Nephron (organoid): ENCODE measurements at regions not wholly inside any gene's neighbourhood (a gene's known extent, or its start where the extent isn't known, plus 50 kb on each side); places are given as distances from the start of the nearest gene placed in this dataset.

Source experiments
- H3K27ac Mint-ChIP-seq, 3 experiments: 2 replicates each; pipeline ENCODE4 v1.8.0; 2020; ENCODE audit warnings: mixed read lengths in 3 of 3, mild to moderate bottlenecking in 2 of 3, moderate library complexity in 1 of 3
- H3K27me3 Mint-ChIP-seq: 2 replicates; pipeline ENCODE4 v1.8.0; 2021; ENCODE audit warnings: low read depth, mild to moderate bottlenecking, moderate library complexity, mixed read lengths
- H3K36me3 Mint-ChIP-seq: 2 replicates; pipeline ENCODE4 v1.8.0; 2020; ENCODE audit warnings: low read depth, mixed read lengths
- H3K4me1 Mint-ChIP-seq: 2 replicates; pipeline ENCODE4 v1.8.0; 2020; ENCODE audit warnings: mixed read lengths
- H3K4me3 Mint-ChIP-seq, 3 experiments: 2 replicates each; pipeline ENCODE4 v1.8.0; 2020; ENCODE audit warnings: mild to moderate bottlenecking in 3 of 3, mixed read lengths in 3 of 3, moderate library complexity in 2 of 3
- H3K9me3 Mint-ChIP-seq: 2 replicates; pipeline ENCODE4 v1.8.0; 2020; ENCODE audit warnings: mixed read lengths
- TF ChIP-seq, protein P1 (sequence below), 3 experiments: fragments of 200-600 bp; sonication (generic); IDR thresholded peaks; one replicate each; pipeline ENCODE4 v1.5.0; 2021; ENCODE audit warnings: antibody characterized with exemption in 3 of 3; ENCODE audit not compliant: unreplicated experiment in 3 of 3

DNA sequence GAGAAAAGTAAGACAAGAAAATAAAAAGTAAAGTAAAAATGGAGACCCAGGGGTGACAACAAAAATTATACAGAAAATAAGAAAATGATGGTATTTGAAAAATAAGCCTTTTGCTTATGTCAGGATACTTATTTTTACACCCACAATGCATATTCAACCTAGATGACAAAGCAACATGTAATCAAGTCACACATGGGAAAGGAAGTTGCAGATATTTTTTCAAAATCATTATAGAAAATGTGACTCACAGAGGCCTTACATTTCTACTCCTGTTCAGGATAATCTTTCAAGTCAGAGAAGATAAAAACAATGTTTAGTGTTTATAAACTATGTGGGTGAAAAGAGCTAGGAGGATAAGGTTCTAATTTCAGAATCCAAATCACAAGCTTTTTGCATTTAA is 275.3 kb upstream of the UBE2E3 start:
- no peak overlapping the region for H3K4me3 Mint-ChIP-seq
- no peak overlapping the region for H3K27ac Mint-ChIP-seq
- TF ChIP-seq, protein P1, sequence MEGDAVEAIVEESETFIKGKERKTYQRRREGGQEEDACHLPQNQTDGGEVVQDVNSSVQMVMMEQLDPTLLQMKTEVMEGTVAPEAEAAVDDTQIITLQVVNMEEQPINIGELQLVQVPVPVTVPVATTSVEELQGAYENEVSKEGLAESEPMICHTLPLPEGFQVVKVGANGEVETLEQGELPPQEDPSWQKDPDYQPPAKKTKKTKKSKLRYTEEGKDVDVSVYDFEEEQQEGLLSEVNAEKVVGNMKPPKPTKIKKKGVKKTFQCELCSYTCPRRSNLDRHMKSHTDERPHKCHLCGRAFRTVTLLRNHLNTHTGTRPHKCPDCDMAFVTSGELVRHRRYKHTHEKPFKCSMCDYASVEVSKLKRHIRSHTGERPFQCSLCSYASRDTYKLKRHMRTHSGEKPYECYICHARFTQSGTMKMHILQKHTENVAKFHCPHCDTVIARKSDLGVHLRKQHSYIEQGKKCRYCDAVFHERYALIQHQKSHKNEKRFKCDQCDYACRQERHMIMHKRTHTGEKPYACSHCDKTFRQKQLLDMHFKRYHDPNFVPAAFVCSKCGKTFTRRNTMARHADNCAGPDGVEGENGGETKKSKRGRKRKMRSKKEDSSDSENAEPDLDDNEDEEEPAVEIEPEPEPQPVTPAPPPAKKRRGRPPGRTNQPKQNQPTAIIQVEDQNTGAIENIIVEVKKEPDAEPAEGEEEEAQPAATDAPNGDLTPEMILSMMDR (IDR thresholded peaks at IDR 0.05; ENCODE audit: unreplicated experiment in 3 of 3): no peak
- H3K27me3 Mint-ChIP-seq: no peaks in the 10 kb centered on the region
- no peaks in the 10 kb centered on the region for H3K4me1 Mint-ChIP-seq
- H3K36me3 Mint-ChIP-seq: no peaks in the 10 kb centered on the region
- H3K9me3 Mint-ChIP-seq: peaks cover 12% of the 10 kb centered on the region

DNA sequence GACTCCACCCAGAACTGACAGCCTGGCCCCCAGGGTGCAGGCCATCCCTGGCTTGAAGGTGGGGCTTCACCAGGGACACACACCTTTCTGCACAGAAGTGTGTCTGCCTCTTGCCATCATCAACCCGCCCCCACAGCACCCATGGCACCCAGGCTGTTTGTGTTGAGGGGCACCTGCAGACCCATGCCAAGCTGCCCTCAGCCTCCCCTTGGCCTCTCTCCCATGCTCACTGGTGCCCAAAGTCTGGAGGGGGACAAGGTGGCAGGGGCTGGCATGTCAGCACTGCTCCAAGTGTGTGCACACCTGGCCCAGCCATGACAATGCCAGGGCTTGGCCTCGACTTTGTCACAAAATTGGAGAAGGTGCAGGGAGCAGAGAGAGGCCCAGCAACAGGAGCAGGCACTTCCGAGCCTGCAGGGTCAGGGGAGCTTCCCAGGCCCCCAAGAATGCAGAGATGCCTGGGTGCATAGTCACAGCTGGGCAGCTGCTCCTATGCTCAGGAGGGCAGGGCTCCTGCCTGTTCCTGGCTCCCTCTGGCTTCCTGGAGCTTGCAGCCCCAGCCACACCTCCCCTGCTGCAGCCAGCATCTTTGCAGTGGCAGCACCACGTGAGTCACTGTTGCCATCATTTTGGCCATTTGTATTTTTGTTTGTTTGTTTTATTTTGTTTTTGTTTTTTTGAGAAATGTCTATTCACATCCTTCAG is 280.6 kb upstream of the UBE2E3 start:
- Mint-ChIP-seq H3K27ac (no peak overlapping the region), H3K9me3 (peaks cover 9% of the 10 kb centered on the region)

DNA sequence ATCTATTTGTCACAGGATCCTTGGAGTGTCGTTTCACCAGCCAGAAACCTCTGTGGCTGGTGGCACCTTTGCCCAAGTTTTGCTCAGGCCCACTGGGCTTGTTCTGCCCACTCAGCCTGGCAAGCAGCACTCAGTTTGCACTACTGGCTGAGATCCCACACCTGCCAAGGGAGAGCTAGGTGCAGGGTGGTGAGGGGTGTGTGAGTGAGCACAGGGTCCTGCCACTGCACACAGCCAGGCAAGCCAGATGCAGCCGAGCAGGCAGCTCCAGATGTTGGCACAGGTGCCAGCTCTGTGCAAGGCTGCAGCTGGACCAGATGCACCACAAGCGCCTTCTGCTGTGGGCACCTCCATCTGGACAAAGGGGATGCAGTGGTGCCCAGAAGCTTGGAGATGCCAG is 281.7 kb upstream of the UBE2E3 start:
- TF ChIP-seq, protein P1 (IDR thresholded peaks at IDR 0.05; ENCODE audit: unreplicated experiment in 3 of 3): no peak
- Mint-ChIP-seq H3K4me1 (peaks cover 11% of the 10 kb centered on the region), H3K27me3 (no peaks in the 10 kb centered on the region), H3K9me3 (peaks cover 8% of the 10 kb centered on the region), H3K4me3 (no peak overlapping the region), H3K27ac (no peak overlapping the region), H3K36me3 (no peaks in the 10 kb centered on the region)

More for the DNA sequence above, 280.6 kb upstream of the UBE2E3 start:
- no peaks in the 10 kb centered on the region for H3K27me3 Mint-ChIP-seq
- no peak overlapping the region for H3K4me3 Mint-ChIP-seq
- TF ChIP-seq, protein P1 (IDR thresholded peaks at IDR 0.05; ENCODE audit: unreplicated experiment in 3 of 3): no peak
- H3K36me3 Mint-ChIP-seq: no peaks in the 10 kb centered on the region
- peaks cover 6% of the 10 kb centered on the region for H3K4me1 Mint-ChIP-seq

DNA sequence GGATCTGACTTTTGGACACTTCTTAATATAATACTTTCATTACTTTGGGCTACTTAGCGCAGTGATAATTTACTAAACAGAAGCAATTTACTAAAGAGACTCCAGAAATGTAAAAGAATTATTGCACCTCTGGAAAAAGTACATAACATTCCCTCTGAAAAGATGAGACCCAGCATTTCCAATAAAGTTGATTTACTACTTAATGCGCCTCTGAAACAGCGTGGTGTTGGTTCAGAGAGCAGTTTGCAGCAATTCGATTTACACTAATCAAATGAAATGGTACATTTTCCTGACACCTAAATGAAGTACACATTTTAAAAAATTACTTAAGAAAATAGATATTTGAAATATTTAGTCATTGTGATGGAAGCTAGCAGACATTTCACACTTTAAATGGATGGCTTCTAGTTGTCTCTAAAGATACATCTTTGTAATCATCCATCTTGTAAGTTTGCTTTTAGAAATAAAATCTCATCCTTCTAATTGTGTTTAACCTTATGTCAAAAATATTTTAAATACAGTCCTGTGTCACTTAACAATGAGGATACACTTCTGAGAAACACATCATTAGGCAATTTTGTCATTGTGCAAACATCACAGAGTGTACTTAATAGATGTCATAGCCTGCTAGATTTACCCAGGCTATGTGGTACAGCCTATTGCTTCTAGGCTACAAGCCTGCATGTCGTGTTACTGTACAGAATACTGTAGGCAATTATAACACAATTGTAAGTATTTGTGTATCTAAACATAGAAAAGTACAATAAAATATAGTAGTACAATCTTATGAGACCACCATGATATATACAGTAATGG is 284.6 kb upstream of the UBE2E3 start:
- Mint-ChIP-seq H3K27me3 (no peaks in the 10 kb centered on the region), H3K36me3 (no peaks in the 10 kb centered on the region), H3K4me1 (peaks cover 11% of the 10 kb centered on the region), H3K4me3 (no peak overlapping the region), H3K9me3 (no peaks in the 10 kb centered on the region), H3K27ac (no peak overlapping the region)
- TF ChIP-seq, protein P1 (IDR thresholded peaks at IDR 0.05; ENCODE audit: unreplicated experiment in 3 of 3): no peak

DNA sequence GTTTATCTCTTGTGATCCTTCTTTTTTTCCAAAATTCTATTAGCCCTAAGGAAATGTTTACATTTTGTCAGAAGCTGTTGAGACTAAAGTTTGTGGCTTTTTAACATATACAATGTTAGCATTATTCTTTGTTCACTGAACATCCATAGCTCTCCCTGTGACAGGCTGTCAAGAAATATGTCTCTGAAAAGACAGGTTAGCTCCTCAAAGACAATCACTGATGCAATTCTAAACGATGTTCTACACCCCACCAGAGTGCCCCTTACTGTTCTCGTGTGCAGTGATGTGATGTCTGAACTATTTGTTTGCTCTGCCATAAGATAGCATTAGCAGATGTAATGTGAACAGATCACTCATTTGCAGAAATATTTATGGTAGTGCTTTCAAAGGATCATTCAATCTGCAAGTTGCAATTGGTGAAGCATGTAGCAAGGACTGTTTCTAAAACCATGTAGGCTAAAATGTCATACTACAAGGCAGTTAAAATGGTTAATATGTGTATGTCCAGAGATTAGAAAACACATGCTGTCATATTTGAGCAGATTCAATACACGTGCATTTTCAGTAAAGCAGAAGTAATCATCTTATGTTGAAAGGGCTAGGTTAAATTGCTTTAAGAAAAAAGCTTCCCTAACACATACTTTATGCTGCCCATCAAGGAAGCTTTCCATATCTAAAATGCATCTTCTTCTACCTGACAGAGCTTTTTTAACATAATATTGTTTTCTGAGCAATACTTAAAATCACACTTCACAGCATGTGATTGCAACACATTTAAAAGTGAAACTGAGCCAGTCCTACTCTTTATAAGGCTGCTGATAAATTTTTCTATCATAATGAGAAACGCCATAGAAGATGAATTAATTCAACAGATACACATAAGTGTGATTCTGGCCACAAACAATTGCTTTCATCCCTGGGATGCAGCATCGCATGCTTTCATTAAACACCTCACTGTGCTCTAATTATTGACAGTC is 285.7 kb upstream of the UBE2E3 start:
- TF ChIP-seq, protein P1 (IDR thresholded peaks at IDR 0.05; ENCODE audit: unreplicated experiment in 3 of 3): no peak
- no peaks in the 10 kb centered on the region for H3K36me3 Mint-ChIP-seq
- no peak overlapping the region for H3K4me3 Mint-ChIP-seq
- H3K9me3 Mint-ChIP-seq: no peaks in the 10 kb centered on the region
- no peak overlapping the region for H3K27ac Mint-ChIP-seq
- H3K27me3 Mint-ChIP-seq: no peaks in the 10 kb centered on the region
- peaks cover 11% of the 10 kb centered on the region for H3K4me1 Mint-ChIP-seq
